ENCODE measurements at regions not wholly inside any gene's neighbourhood (a gene's known extent, or its start where the extent isn't known, plus 50 kb on each side); places are given as distances from the start of the nearest gene placed in this dataset.

- DNase-seq (ENCODE audit: low read depth), result no peak
These were observed 117.0 kb upstream of the POU3F2 start for GRCh38 chr6:98717322-98717877.

- DNase-seq (ENCODE audit: low read depth), result no peak
These were observed 116.4 kb upstream of the POU3F2 start for GRCh38 chr6:98717988-98718387.

- no peak for DNase-seq (ENCODE audit: low read depth)
These were observed 109.8 kb upstream of the POU3F2 start for GRCh38 chr6:98724537-98724936.

GRCh38 chr6:98747273-98747672 is 87.1 kb upstream of the POU3F2 start:
- DNase-seq (ENCODE audit: low read depth), result no peak

GRCh38 chr6:98747960-98748359 is 86.4 kb upstream of the POU3F2 start:
- no peak for DNase-seq (ENCODE audit: low read depth)

GRCh38 chr6:98759459-98759858 is 74.9 kb upstream of the POU3F2 start:
- no peak for DNase-seq (ENCODE audit: low read depth)

- DNase-seq (ENCODE audit: low read depth), result no peak
These were observed 69.9 kb upstream of the POU3F2 start for GRCh38 chr6:98764373-98764911.

- DNase-seq (ENCODE audit: low read depth), result no peak
These were observed 64.8 kb upstream of the POU3F2 start for GRCh38 chr6:98769546-98769945.

- no peak for DNase-seq (ENCODE audit: low read depth)
These were observed 59.2 kb upstream of the POU3F2 start for GRCh38 chr6:98775205-98775604.

- DNase-seq (ENCODE audit: low read depth), result no peak
These were observed 56.6 kb upstream of the POU3F2 start for GRCh38 chr6:98777762-98778161.

- no peak for DNase-seq (ENCODE audit: low read depth)
These were observed 54.8 kb upstream of the POU3F2 start for GRCh38 chr6:98779618-98780017.

- no peak for DNase-seq (ENCODE audit: low read depth)
These were observed 51.6 kb upstream of the POU3F2 start for GRCh38 chr6:98782772-98783171.

- DNase-seq (ENCODE audit: low read depth), result no peak
These were observed 50.8 kb upstream of the POU3F2 start for GRCh38 chr6:98783578-98783977.

Data from stimulated activated CD8-positive, alpha-beta memory T cell treated with anti-CD3 and anti-CD28 coated beads, Interleukin-15, amount 100 ng/mL, for 24 hours (primary cell).